GM12878 (cell line): ENCODE measurements at regions not wholly inside any gene's neighbourhood (a gene's known extent, or its start where the extent isn't known, plus 50 kb on each side); places are given as distances from the start of the nearest gene placed in this dataset.

Experiments
- ATAC-seq: fragments of 200-7000 bp; cut with Tn5 transposase; 3 replicates; pipeline ENCODE4 v1.9.1; 2020; ENCODE audit warnings: mild to moderate bottlenecking, moderate library complexity
- BruUV-seq: library from RNA; stranded (reverse); fragments of 400-500 nt; replicated peaks from 2 replicates; lab custom pipeline; 2021; lab: Mats Ljungman, UMichigan
- CTCF ChIA-PET: fragments of 300-600 bp; sonication (Branson Sonifier 250); formaldehyde crosslinking; extraction: SDS; loops from one replicate; lab custom pipeline; 2021; ENCODE audit warnings: inconsistent platforms; lab: Yijun Ruan, JAX
- POLR2A ChIA-PET: fragments of 350-600 bp; formaldehyde crosslinking; extraction: SDS; loops from one replicate; lab custom pipeline; 2021; ENCODE audit warnings: inconsistent platforms; lab: Charles Lee
- RAD21 ChIA-PET: fragments of 300-600 bp; sonication (Branson Sonifier 250); formaldehyde crosslinking; loops from one replicate; lab custom pipeline; 2023; ENCODE audit warnings: antibody characterized with exemption; ENCODE audit not compliant: unreplicated experiment; lab: Charles Lee
- SMC1A ChIA-PET: fragments of 300-600 bp; sonication (Branson Sonifier 250); formaldehyde crosslinking; loops from one replicate; lab custom pipeline; 2023; ENCODE audit not compliant: unreplicated experiment, uncharacterized antibody; lab: Charles Lee
- DNase-seq: peaks from one replicate; pipeline ENCODE4 v3.0.0-alpha.2; 2011; ENCODE audit warnings: low read depth, low spot score
- FAIRE-seq: peaks from 3 replicates; lab custom pipeline; 2011; peaks lifted over from hg19 to GRCh38; lab: Jason Lieb, UNC
- H2AFZ ChIP-seq: 2 replicates; pipeline ENCODE4 v1.6.0; 2011; ENCODE audit warnings: low read depth, low read length, control low read depth; ENCODE audit not compliant: control insufficient read depth
- H3K27ac ChIP-seq: 2 replicates; pipeline ENCODE4 v1.5.1; 2011; ENCODE audit warnings: control low read depth; ENCODE audit not compliant: control insufficient read depth, insufficient read depth
- H3K27me3 ChIP-seq, 2 experiments: replicated peaks in 1 of 2; 2 replicates each; pipeline versions ENCODE4 v1.6.0 to v1.6.1; 2011; ENCODE audit warnings: low read length in 1 of 2; ENCODE audit not compliant: control insufficient read depth in 2 of 2, insufficient read depth in 2 of 2
- H3K36me3 ChIP-seq, 2 experiments: 2 replicates each; pipeline ENCODE4 v1.5.1; 2011; ENCODE audit warnings: low read length in 1 of 2; ENCODE audit not compliant: control insufficient read depth in 2 of 2, insufficient read depth in 2 of 2
- H3K4me1 ChIP-seq: 2 replicates; pipeline ENCODE4 v1.6.1; 2011; ENCODE audit warnings: mild to moderate bottlenecking, low read length, moderate library complexity, mixed read lengths; ENCODE audit not compliant: control insufficient read depth, insufficient read depth
- H3K4me2 ChIP-seq: 2 replicates; pipeline ENCODE4 v1.6.0; 2011; ENCODE audit warnings: control low read depth; ENCODE audit not compliant: control insufficient read depth, insufficient read depth
- H3K4me3 ChIP-seq: fragments of 200-600 bp; sonication (generic); 2 replicates; pipeline ENCODE4 v1.5.1; 2016
- H3K79me2 ChIP-seq: 2 replicates; pipeline ENCODE4 v1.6.0; 2011; ENCODE audit warnings: low read length; ENCODE audit not compliant: control insufficient read depth, insufficient read depth
- H3K9ac ChIP-seq: 2 replicates; pipeline ENCODE4 v1.8.0; 2011; ENCODE audit warnings: low read length, control low read depth, mixed read lengths; ENCODE audit not compliant: control insufficient read depth, insufficient read depth
- H3K9me3 ChIP-seq: replicated peaks from 3 replicates; pipeline ENCODE4 v1.5.1; 2011; ENCODE audit warnings: mild to moderate bottlenecking, low read length; ENCODE audit not compliant: control insufficient read depth, insufficient read depth
- H4K20me1 ChIP-seq: 2 replicates; pipeline ENCODE4 v1.6.0; 2011; ENCODE audit not compliant: control insufficient read depth, insufficient read depth
- ASH2L ChIP-seq: fragments of 300-600, 200-600 bp; sonication (generic); IDR thresholded peaks from 2 replicates; pipeline ENCODE4 v1.6.1; 2017; ENCODE audit warnings: low read depth, mild to moderate bottlenecking, borderline replicate concordance
- CHD2 ChIP-seq: IDR thresholded peaks from 2 replicates; pipeline ENCODE4 v1.6.1; 2011; ENCODE audit warnings: low read depth, low read length, improper control_type of control experiment, borderline replicate concordance
- CHD4 ChIP-seq: fragments of 200-600 bp; sonication (generic); IDR thresholded peaks from 2 replicates; pipeline ENCODE4 v1.6.1; 2016; ENCODE audit warnings: mild to moderate bottlenecking
- ETV6 ChIP-seq, 2 experiments: fragments of 450-650 bp in 1 of 2; IDR thresholded peaks in 1 of 2; conservative IDR thresholded peaks in 1 of 2; 2 replicates each; pipeline ENCODE4 v1.6.1; 2014; ENCODE audit warnings: antibody characterized with exemption in 1 of 2, borderline replicate concordance in 1 of 2, low read depth in 1 of 2, mild to moderate bottlenecking in 1 of 2, moderate library complexity in 1 of 2
- GABPA ChIP-seq: IDR thresholded peaks from 2 replicates; pipeline ENCODE4 v1.6.1; 2014; ENCODE audit warnings: antibody characterized with exemption, low read depth, mild to moderate bottlenecking, inconsistent platforms
- KAT2A ChIP-seq: conservative IDR thresholded peaks from 2 replicates; pipeline ENCODE4 v1.6.1; 2011; ENCODE audit warnings: low read depth, low read length; ENCODE audit not compliant: control insufficient read depth
- PML ChIP-seq: IDR thresholded peaks from 2 replicates; pipeline ENCODE4 v1.6.1; 2012; ENCODE audit warnings: low read length, inconsistent platforms
- POLR2AphosphoS2 ChIP-seq: IDR thresholded peaks from 2 replicates; pipeline ENCODE4 v1.6.1; 2011; ENCODE audit warnings: low read depth, mild to moderate bottlenecking, low read length, improper control_type of control experiment, moderate library complexity
- POU2F2 ChIP-seq: IDR thresholded peaks from 3 replicates; pipeline ENCODE4 v1.6.1; 2011; ENCODE audit warnings: low read depth, mild to moderate bottlenecking, low read length, borderline replicate concordance
- RB1 ChIP-seq: fragments of 450-650 bp; formaldehyde crosslinking; IDR thresholded peaks from 2 replicates; pipeline ENCODE4 v1.6.1; 2017; ENCODE audit warnings: mild to moderate bottlenecking, borderline replicate concordance
- RBBP5 ChIP-seq: fragments of 200-600 bp; sonication (generic); conservative IDR thresholded peaks from 2 replicates; pipeline ENCODE4 v1.6.1; 2016
- RCOR1 ChIP-seq: conservative IDR thresholded peaks from 2 replicates; pipeline ENCODE4 v1.6.1; 2012; ENCODE audit warnings: low read depth, low read length, improper control_type of control experiment
- SMAD1 ChIP-seq: fragments of 450-650 bp; IDR thresholded peaks from 2 replicates; pipeline ENCODE4 v1.6.1; 2018; ENCODE audit warnings: mild to moderate bottlenecking, low read depth; ENCODE audit not compliant: partially characterized antibody
- SMC3 ChIP-seq: IDR thresholded peaks from 2 replicates; pipeline ENCODE4 v1.6.1; 2011; ENCODE audit warnings: low read length, improper control_type of control experiment, borderline replicate concordance
- SREBF1 ChIP-seq: IDR thresholded peaks from 2 replicates; pipeline ENCODE4 v1.6.1; 2012; ENCODE audit warnings: mild to moderate bottlenecking, low read length
- TCF3 ChIP-seq: IDR thresholded peaks from 2 replicates; pipeline ENCODE4 v1.6.1; 2012; ENCODE audit warnings: low read depth, mild to moderate bottlenecking, low read length, borderline replicate concordance; ENCODE audit not compliant: insufficient read depth
- YBX1 ChIP-seq: fragments of 450-650 bp; IDR thresholded peaks from 2 replicates; pipeline ENCODE4 v1.6.1; 2016; ENCODE audit warnings: antibody characterized with exemption
- ZBTB11 ChIP-seq: fragments of 450-650 bp; formaldehyde crosslinking; IDR thresholded peaks from 2 replicates; pipeline ENCODE4 v1.5.0; 2022; ENCODE audit warnings: mild to moderate bottlenecking, missing genetic modification characterization
- ZBTB4 ChIP-seq: fragments of 450-650 bp; formaldehyde crosslinking; IDR thresholded peaks from 2 replicates; pipeline ENCODE4 v1.4.0; 2022; ENCODE audit warnings: mild to moderate bottlenecking, moderate library complexity
- ZNF24 ChIP-seq: fragments of 450-650 bp; IDR thresholded peaks from 2 replicates; pipeline ENCODE4 v1.6.1; 2017; ENCODE audit warnings: antibody characterized with exemption, mild to moderate bottlenecking
- ZNF274 ChIP-seq: IDR thresholded peaks from one replicate; pipeline ENCODE4 v1.8.0; 2011; ENCODE audit not compliant: insufficient read length, insufficient read depth
- in situ Hi-C: fragments of 300-500 bp; cut with MboI; formaldehyde crosslinking; loops from 9 replicates; pipeline ENCODE4 v1.14.3; 2018; ENCODE audit warnings: mixed read lengths
- intact Hi-C: fragments of 100-400 bp; cut with micrococcal nuclease; formaldehyde crosslinking; loops from one replicate; pipeline ENCODE4 v1.14.2; 2022; ENCODE audit not compliant: unreplicated experiment

GRCh38 chr14:84579292-84579691 is 950.7 kb upstream of the FLRT2 start (continued):
- TF ChIP-seq SMC3: no peak
- no peak for TF ChIP-seq YBX1
- no peak for TF ChIP-seq ZBTB11 (CRISPR knock-in tag)
- no peak for TF ChIP-seq ZNF274
- no peak for TF ChIP-seq RB1
- no peak for TF ChIP-seq POLR2AphosphoS2

- Histone ChIP-seq H3K9ac (no peak overlapping the region), H2AFZ (no peak overlapping the region), H3K27ac (no peak overlapping the region), H3K79me2 (no peaks in the 10 kb centered on the region), H3K4me3 (no peak overlapping the region), H3K27me3 (no peaks in the 10 kb centered on the region), H4K20me1 (no peaks in the 10 kb centered on the region), H3K4me2 (no peak overlapping the region), H3K4me1 (no peaks in the 10 kb centered on the region), H3K36me3 (no peaks in the 10 kb centered on the region), H3K9me3 (no peaks in the 10 kb centered on the region)
- in situ Hi-C loops: no loop called here
- ChIA-PET SMC1A (no interaction called here), CTCF (interaction anchor here (0.5 kb wide), 1 partner anchor 36 kb away, joined by 3 read pairs; no protein-coding TSS in a partner anchor), POLR2A (no interaction called here), RAD21 (no interaction called here)
- FAIRE-seq (no peak), DNase-seq (no peak), ATAC-seq (no peak)
- no TSS peak for BruUV-seq
- intact Hi-C loops: no loop called here
- no peak for TF ChIP-seq TCF3
- TF ChIP-seq ZNF24: no peak
- no peak for TF ChIP-seq CHD4
- TF ChIP-seq ETV6 (conservative IDR thresholded peaks at IDR 0.05 in 1 of 2, IDR thresholded peaks at IDR 0.05 in 1 of 2; ENCODE audit: borderline replicate concordance in 1 of 2, low read depth in 1 of 2): no peak
- no peak for TF ChIP-seq GABPA
- TF ChIP-seq RCOR1: no peak
- TF ChIP-seq SREBF1: no peak
- TF ChIP-seq RBBP5: no peak
- TF ChIP-seq ASH2L: no peak
- no peak for TF ChIP-seq SMAD1
- no peak for TF ChIP-seq POU2F2
- no peak for TF ChIP-seq PML
- no peak for TF ChIP-seq CHD2
- TF ChIP-seq ZBTB4: no peak
- no peak for TF ChIP-seq KAT2A
Observed at GRCh38 chr14:84581041-84581440, 948.9 kb upstream of the FLRT2 start.
